GM12891 (cell line): ENCODE measurements at regions not wholly inside any gene's neighbourhood (a gene's known extent, or its start where the extent isn't known, plus 50 kb on each side); places are given as distances from the start of the nearest gene placed in this dataset.

Experiments used
- POLR2A ChIP-seq: IDR thresholded peaks from 2 replicates; pipeline ENCODE4 v1.6.1; 2011; ENCODE audit warnings: low read depth, low read length, control low read depth
- POU2F2 ChIP-seq: IDR thresholded peaks from 2 replicates; pipeline ENCODE4 v1.6.1; 2011; ENCODE audit warnings: low read depth, mild to moderate bottlenecking, control low read depth, low read length, moderate library complexity
- SPI1 ChIP-seq: IDR thresholded peaks from 2 replicates; pipeline ENCODE4 v1.6.1; 2011; ENCODE audit warnings: low read depth, low read length, control low read depth
- TAF1 ChIP-seq: IDR thresholded peaks from 2 replicates; pipeline ENCODE4 v1.6.1; 2011; ENCODE audit warnings: low read depth, low read length, control low read depth

DNA sequence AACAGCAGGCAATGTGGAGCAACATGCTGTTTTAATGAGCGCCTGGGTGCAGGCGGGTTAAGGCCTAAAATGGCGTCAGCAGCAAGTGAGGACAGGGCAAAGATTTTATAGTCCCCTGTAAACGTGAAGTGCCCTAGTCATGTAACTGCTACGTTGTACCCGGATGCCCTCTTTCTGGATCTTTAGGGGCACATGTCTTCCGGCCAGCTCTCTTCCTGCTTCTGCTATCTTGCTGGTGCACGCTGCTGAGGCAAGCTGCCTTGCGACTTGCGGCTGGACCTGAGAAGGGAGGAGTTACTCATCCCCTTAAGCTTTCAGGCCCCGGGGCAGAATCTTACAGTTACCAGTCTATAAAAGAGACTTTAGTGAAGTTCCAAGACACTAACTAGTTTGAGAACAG, 303.6 kb upstream of the DACH1 start:
- TF ChIP-seq SPI1: no peak
- TF ChIP-seq POLR2A: no peak
- TF ChIP-seq POU2F2: no peak
- TF ChIP-seq TAF1: no peak
